K562 (cell line): ENCODE measurements at regions not wholly inside any gene's neighbourhood (a gene's known extent, or its start where the extent isn't known, plus 50 kb on each side); places are given as distances from the start of the nearest gene placed in this dataset.

Source experiments
- EP300 ChIP-seq: IDR thresholded peaks from 2 replicates; pipeline ENCODE4 v1.6.1; 2012; ENCODE audit warnings: low read length, improper control_type of control experiment
- HDAC3 ChIP-seq: fragments of 450-650 bp; IDR thresholded peaks from 2 replicates; pipeline ENCODE4 v1.6.1; 2018; ENCODE audit warnings: borderline replicate concordance, mild to moderate bottlenecking, moderate library complexity; ENCODE audit not compliant: partially characterized antibody
- MAFK ChIP-seq: IDR thresholded peaks from 2 replicates; pipeline ENCODE4 v1.6.1; 2011; ENCODE audit warnings: low read length, improper control_type of control experiment
- MYBL2 ChIP-seq, 2 experiments: fragments of 450-650 bp in 1 of 2; sonication (generic) in 1 of 2; formaldehyde crosslinking in 1 of 2; IDR thresholded peaks; 2 replicates each; pipeline versions ENCODE4 v1.6.1 to v1.8.1; 2017 to 2022; ENCODE audit warnings: borderline replicate concordance in 1 of 2, inconsistent platforms in 1 of 2, low read depth in 1 of 2, mild to moderate bottlenecking in 1 of 2, missing genetic modification reagents in 1 of 2, moderate library complexity in 1 of 2
- SPI1 ChIP-seq: IDR thresholded peaks from 2 replicates; pipeline ENCODE4 v1.6.1; 2011; ENCODE audit warnings: low read depth, low read length, control low read depth, borderline replicate concordance
- STAG1 ChIP-seq: sonication (generic); formaldehyde crosslinking; IDR thresholded peaks from 2 replicates; pipeline ENCODE4 v1.5.0; 2020; ENCODE audit warnings: missing genetic modification reagents, borderline replicate concordance
- ZNF589 ChIP-seq: fragments of 200-800 bp; sonication (Bioruptor generic); IDR thresholded peaks from 2 replicates; pipeline ENCODE4 v1.6.1; 2016; ENCODE audit warnings: low read depth, missing genetic modification characterization, missing compliant biosample characterization
- TF ChIP-seq, protein P1 (sequence below), 3 experiments: IDR thresholded peaks in 2 of 3; conservative IDR thresholded peaks in 1 of 3; 2 replicates each; pipeline ENCODE4 v1.5.1; 2011 to 2012; ENCODE audit warnings: low read length in 3 of 3, mild to moderate bottlenecking in 3 of 3, control low read depth in 2 of 3, improper control_type of control experiment in 1 of 3, inconsistent platforms in 1 of 3, low read depth in 1 of 3, mixed read lengths in 1 of 3, moderate library complexity in 1 of 3; ENCODE audit not compliant: insufficient read depth in 2 of 3
- TF ChIP-seq, protein P2 (sequence below): fragments of 250-450 bp; sonication (Bioruptor Pico); IDR thresholded peaks from 2 replicates; pipeline ENCODE4 v1.5.0; 2020; ENCODE audit warnings: mild to moderate bottlenecking, borderline replicate concordance

DNA sequence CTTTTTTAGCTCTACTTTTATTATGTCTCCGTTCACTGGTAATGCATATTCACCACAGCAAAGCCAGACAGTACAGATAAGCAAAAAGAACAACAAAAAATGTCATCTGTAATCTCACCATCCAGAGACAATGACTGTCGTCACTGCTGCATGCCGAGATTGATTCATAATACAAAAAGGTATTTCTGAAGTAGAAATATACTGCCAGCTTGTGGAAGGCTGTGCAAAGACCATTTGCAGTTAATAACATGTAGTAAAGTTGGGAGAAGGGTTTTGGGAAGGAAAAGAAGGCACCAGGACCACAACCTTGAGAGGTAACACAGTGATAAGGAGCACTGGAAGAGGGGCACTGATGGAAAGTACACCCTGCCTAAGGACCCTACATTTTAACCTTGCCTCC is 223.0 kb upstream of the ZIC3 start:
- TF ChIP-seq MYBL2 (IDR thresholded peaks at IDR 0.05; ENCODE audit: low read depth): no peak
- no peak for TF ChIP-seq MYBL2 (CRISPR knock-in tag; IDR thresholded peaks at IDR 0.05; ENCODE audit: borderline replicate concordance)
- TF ChIP-seq, protein P1, sequence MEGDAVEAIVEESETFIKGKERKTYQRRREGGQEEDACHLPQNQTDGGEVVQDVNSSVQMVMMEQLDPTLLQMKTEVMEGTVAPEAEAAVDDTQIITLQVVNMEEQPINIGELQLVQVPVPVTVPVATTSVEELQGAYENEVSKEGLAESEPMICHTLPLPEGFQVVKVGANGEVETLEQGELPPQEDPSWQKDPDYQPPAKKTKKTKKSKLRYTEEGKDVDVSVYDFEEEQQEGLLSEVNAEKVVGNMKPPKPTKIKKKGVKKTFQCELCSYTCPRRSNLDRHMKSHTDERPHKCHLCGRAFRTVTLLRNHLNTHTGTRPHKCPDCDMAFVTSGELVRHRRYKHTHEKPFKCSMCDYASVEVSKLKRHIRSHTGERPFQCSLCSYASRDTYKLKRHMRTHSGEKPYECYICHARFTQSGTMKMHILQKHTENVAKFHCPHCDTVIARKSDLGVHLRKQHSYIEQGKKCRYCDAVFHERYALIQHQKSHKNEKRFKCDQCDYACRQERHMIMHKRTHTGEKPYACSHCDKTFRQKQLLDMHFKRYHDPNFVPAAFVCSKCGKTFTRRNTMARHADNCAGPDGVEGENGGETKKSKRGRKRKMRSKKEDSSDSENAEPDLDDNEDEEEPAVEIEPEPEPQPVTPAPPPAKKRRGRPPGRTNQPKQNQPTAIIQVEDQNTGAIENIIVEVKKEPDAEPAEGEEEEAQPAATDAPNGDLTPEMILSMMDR (IDR thresholded peaks at IDR 0.05 in 2 of 3, conservative IDR thresholded peaks at IDR 0.05 in 1 of 3; ENCODE audit: insufficient read depth in 2 of 3, low read depth in 1 of 3, low read length in 3 of 3): no peak
- TF ChIP-seq ZNF589 (CRISPR knock-in tag): no peak
- no peak for TF ChIP-seq EP300
- no peak for TF ChIP-seq HDAC3
- no peak for TF ChIP-seq MAFK
- no peak for TF ChIP-seq STAG1
- TF ChIP-seq, protein P2, sequence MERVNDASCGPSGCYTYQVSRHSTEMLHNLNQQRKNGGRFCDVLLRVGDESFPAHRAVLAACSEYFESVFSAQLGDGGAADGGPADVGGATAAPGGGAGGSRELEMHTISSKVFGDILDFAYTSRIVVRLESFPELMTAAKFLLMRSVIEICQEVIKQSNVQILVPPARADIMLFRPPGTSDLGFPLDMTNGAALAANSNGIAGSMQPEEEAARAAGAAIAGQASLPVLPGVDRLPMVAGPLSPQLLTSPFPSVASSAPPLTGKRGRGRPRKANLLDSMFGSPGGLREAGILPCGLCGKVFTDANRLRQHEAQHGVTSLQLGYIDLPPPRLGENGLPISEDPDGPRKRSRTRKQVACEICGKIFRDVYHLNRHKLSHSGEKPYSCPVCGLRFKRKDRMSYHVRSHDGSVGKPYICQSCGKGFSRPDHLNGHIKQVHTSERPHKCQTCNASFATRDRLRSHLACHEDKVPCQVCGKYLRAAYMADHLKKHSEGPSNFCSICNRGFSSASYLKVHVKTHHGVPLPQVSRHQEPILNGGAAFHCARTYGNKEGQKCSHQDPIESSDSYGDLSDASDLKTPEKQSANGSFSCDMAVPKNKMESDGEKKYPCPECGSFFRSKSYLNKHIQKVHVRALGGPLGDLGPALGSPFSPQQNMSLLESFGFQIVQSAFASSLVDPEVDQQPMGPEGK: no peak
- TF ChIP-seq SPI1: no peak
